AG04449 (cell line): ENCODE measurements at regions not wholly inside any gene's neighbourhood (a gene's known extent, or its start where the extent isn't known, plus 50 kb on each side); places are given as distances from the start of the nearest gene placed in this dataset.
"Not testable (repeated sequence)": the region's sequence is repeated elsewhere in the genome, so short reads cannot be mapped to it uniquely, and the experiment has no call there.

Source experiments
- CTCF ChIA-PET: fragments of 350-600 bp; formaldehyde crosslinking; extraction: SDS; loops from one replicate; lab custom pipeline; 2021; ENCODE audit warnings: antibody characterized with exemption; lab: Yijun Ruan, JAX
- POLR2A ChIA-PET: fragments of 400-600, 350-600 bp; formaldehyde crosslinking; extraction: SDS; loops from one replicate; lab custom pipeline; 2020; ENCODE audit warnings: antibody characterized with exemption, inconsistent platforms; lab: Yijun Ruan, JAX
- DNase-seq: peaks from one replicate; pipeline ENCODE4 v3.0.0-alpha.2; 2010; ENCODE audit warnings: low read depth, low spot score
- H3K4me3 ChIP-seq: 2 replicates; pipeline ENCODE4 v1.5.1; 2011; ENCODE audit warnings: low read depth, mild to moderate bottlenecking, control low read depth, low read length
- TF ChIP-seq, protein P1 (sequence below): IDR thresholded peaks from one replicate; pipeline ENCODE4 v1.5.1; 2011; ENCODE audit warnings: mild to moderate bottlenecking, moderate library complexity, low read length, control low read depth, inconsistent platforms; ENCODE audit not compliant: insufficient read depth; ENCODE audit errors: missing control alignments

DNA sequence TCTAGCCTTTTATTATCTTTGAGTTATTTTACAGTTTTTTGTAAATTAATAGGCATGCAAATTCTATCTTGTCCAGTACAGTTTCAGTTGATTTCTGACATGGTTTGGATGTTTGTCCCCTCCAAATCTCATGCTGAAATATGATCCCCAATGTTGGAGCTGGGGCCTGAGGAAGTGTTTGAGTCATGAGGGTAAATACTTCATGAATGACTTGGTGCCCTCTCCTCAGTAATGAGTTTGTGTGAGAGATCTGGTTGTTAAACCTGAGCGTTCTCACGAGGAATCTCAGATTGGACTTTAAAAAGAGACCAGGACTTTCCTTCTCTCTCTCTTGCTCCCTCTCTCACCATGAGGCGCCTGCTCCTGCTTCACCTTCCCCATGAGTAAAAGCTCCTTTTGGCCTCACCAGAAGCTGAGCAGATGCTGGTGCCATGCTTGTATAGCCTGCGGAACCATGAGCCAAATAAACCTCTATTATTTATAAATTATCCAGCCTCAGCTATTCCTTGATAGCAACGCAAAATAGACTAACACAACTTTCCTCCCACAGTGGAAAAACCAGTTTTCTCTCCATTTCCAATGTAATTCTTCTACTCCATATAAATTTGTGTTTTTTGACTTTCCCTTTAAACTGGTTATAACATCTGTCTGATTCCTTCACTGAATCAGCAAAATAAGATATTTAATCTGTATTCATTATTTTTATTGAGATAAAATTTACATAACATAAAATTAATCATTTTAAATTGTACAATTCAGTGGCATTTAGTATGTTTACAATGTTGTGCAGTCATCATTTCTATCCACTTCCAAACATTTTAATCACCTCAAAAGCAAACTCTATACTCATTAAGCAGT lies 78.7 kb upstream of the PRSS16 start:
- POLR2A ChIA-PET = no interaction called here
- CTCF ChIA-PET = interaction anchor here (2.1 kb wide), 1 partner anchor 10 kb away, joined by 9 read pairs; no protein-coding TSS in a partner anchor
- no peak overlapping the region; the same call in 1 of the 2 replicates for H3K4me3 ChIP-seq
- TF ChIP-seq, protein P1, sequence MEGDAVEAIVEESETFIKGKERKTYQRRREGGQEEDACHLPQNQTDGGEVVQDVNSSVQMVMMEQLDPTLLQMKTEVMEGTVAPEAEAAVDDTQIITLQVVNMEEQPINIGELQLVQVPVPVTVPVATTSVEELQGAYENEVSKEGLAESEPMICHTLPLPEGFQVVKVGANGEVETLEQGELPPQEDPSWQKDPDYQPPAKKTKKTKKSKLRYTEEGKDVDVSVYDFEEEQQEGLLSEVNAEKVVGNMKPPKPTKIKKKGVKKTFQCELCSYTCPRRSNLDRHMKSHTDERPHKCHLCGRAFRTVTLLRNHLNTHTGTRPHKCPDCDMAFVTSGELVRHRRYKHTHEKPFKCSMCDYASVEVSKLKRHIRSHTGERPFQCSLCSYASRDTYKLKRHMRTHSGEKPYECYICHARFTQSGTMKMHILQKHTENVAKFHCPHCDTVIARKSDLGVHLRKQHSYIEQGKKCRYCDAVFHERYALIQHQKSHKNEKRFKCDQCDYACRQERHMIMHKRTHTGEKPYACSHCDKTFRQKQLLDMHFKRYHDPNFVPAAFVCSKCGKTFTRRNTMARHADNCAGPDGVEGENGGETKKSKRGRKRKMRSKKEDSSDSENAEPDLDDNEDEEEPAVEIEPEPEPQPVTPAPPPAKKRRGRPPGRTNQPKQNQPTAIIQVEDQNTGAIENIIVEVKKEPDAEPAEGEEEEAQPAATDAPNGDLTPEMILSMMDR = no peak
- peak; percentile 72 for DNase-seq

DNA sequence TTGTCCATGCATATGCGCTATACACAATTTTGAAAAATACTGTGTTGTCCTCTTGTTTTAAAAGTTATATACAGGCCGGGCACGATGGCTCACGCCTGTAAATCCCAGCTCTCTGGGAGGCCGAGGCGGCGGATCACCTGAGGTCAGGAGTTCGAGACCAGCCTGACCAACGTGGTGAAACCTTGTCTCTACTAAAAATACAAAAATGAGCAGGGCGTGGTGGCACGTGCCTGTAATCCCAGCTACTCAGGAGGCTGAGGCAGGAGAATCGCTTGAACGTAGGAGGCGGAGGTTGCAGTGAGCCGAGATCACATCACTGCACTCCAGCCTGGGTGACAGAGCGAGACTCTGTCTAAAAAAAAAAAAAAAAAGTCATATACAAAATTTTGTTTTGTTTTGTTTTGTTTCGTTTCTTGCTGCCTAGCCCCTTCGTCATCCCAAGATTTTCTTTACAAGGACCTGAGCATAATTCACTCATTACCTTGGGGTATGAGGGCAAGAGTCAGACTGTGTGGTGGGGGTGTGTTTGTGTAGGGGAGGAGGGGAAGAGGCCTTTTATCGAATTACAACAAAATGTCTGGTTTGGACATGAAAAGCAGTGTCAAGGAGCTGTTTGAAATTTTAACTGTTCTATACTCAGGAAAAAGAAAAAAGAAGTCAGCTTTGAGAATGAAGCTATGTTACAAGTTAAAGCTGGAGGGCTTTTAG lies 74.8 kb upstream of the PRSS16 start:
- DNase-seq, H3K4me3 ChIP-seq, POLR2A ChIA-PET: not testable (repeated sequence)
- CTCF ChIA-PET = interaction anchor here (0.6 to 1.4 kb wide), 3 partner anchors 10 to 580 kb away, joined by 3 read pairs; no protein-coding TSS in a partner anchor

DNA sequence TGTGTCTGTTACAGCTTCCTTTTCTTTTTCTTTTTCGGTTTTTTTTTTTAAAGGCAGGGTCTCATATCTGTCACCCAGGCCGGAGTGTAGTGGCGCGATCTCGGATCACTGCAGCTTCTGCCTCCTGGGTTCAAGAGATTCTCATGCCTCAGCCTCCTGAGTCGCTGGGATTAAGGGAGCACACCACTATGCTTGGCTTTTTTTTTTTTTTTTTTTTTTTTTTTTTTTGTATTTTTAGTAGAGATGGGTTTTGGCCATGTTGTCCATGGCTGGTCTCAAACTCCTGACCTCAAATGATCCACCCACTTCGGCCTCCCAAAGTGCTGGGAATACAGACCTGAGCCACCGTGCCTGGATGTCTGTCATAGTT lies 74.3 kb upstream of the PRSS16 start:
- DNase-seq, POLR2A ChIA-PET, H3K4me3 ChIP-seq: not testable (repeated sequence)
- CTCF ChIA-PET = interaction anchor here (1.0 to 1.4 kb wide), 2 partner anchors 11 to 579 kb away, joined by 3 read pairs; no protein-coding TSS in a partner anchor

DNA sequence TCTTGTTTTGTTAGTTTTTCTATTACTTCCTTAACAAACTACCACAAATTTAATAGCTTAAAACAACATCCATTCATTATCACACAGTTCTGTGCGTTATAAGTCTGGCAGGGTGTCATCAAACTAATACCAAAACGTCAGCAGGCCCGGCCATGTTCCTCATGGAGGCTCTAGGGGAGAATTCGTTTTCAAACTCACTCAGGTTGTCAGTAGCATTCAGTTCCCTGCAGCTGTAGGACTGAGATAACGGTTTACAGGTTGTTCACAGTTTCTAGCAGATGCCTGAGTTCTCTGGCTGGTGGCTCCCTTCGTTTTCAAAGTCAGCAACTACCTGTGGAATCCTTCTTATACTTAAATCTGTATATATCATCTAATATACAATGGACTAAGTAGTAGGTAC lies 72.5 kb upstream of the PRSS16 start:
- no peak overlapping the region for H3K4me3 ChIP-seq
- ChIA-PET CTCF (interaction anchor here (0.5 to 5.3 kb wide), 3 partner anchors 13 to 908 kb away, joined by 3 to 53 read pairs (median 6); no protein-coding TSS in a partner anchor), POLR2A (interaction anchor here (0.7 to 1.2 kb wide), 2 partner anchors 577 to 718 kb away, joined by 3 to 4 read pairs; a partner anchor contains a TSS)
- DNase-seq = no peak
- TF ChIP-seq, protein P1 = no peak

GRCh38 chr6:27176096-27176495 lies 71.4 kb upstream of the PRSS16 start:
- DNase-seq = no peak
- TF ChIP-seq, protein P1 = no peak
- no peak overlapping the region for H3K4me3 ChIP-seq
- CTCF ChIA-PET = interaction anchor here (0.9 to 5.3 kb wide), 7 partner anchors 10 to 620 kb away, joined by 3 to 53 read pairs (median 9); no protein-coding TSS in a partner anchor
- POLR2A ChIA-PET = no interaction called here

- CTCF ChIA-PET = interaction anchor here (0.6 to 5.3 kb wide), 14 partner anchors 11 to 836 kb away, joined by 3 to 53 read pairs (median 3); a partner anchor contains a TSS
- POLR2A ChIA-PET = interaction anchor here (0.6 to 2.1 kb wide), 11 partner anchors 11 to 1157 kb away, joined by 3 to 12 read pairs (median 4); a partner anchor contains a TSS
- peak overlapping the region; percentile 100 for H3K4me3 ChIP-seq
- TF ChIP-seq, protein P1 = no peak
- no peak for DNase-seq
Observed at GRCh38 chr6:27176523-27177484, 70.7 kb upstream of the PRSS16 start.
